ENCODE measurements at regions not wholly inside any gene's neighbourhood (a gene's known extent, or its start where the extent isn't known, plus 50 kb on each side); places are given as distances from the start of the nearest gene placed in this dataset.

DNA sequence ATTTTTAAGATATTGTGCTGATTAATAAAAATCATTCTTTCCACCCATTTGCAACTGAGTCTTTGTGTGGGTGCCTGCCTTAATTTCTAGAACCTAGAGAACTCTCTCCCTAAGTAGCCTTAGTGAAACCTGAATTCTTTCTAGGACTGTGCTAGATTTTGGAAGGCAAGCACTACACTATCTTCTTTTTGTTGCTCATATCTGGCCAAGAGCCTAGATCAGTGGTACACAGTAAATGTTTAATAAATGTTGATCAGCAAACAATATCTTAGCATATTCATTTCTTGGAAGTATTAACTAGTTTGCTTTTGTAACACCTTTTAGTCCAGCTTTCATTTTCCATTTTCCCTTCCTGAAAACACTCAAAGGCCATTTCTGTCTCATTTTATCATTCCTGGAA is 108.5 kb upstream of the CARMIL1 start:
- no peak for TF ChIP-seq CTCF (IDR thresholded peaks at IDR 0.05)
- TF ChIP-seq, protein P1, sequence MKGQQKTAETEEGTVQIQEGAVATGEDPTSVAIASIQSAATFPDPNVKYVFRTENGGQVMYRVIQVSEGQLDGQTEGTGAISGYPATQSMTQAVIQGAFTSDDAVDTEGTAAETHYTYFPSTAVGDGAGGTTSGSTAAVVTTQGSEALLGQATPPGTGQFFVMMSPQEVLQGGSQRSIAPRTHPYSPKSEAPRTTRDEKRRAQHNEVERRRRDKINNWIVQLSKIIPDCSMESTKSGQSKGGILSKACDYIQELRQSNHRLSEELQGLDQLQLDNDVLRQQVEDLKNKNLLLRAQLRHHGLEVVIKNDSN (CRISPR knock-in tag; IDR thresholded peaks at IDR 0.05) = no peak
- TF ChIP-seq ZNF423 (CRISPR knock-in tag; IDR thresholded peaks at IDR 0.05) = no peak
- no peak for TF ChIP-seq CBFB (CRISPR knock-in tag; IDR thresholded peaks at IDR 0.05; ENCODE audit: low read depth)

All from WTC11 (cell line).